Hepatocyte (in vitro differentiated cells): ENCODE measurements at regions not wholly inside any gene's neighbourhood (a gene's known extent, or its start where the extent isn't known, plus 50 kb on each side); places are given as distances from the start of the nearest gene placed in this dataset.

Source experiments
- CTCF ChIP-seq: fragments of 200-600 bp; sonication (generic); IDR thresholded peaks from 2 replicates; pipeline ENCODE4 v1.5.1; 2016; ENCODE audit warnings: antibody characterized with exemption, mild to moderate bottlenecking; ENCODE audit not compliant: poor library complexity
- EZH2 ChIP-seq: fragments of 200-600 bp; sonication (generic); IDR thresholded peaks from 2 replicates; pipeline ENCODE4 v1.6.1; 2016; ENCODE audit warnings: antibody characterized with exemption, mild to moderate bottlenecking, borderline replicate concordance
- EZH2phosphoT487 ChIP-seq: fragments of 200-600 bp; sonication (generic); IDR thresholded peaks from one replicate; pipeline ENCODE4 v1.6.1; 2018; ENCODE audit warnings: antibody characterized with exemption, mild to moderate bottlenecking, low read depth, moderate library complexity; ENCODE audit not compliant: unreplicated experiment, severe bottlenecking

GRCh38 chr2:234386971-234387370 lies 109.9 kb downstream of the ARL4C start:
- TF ChIP-seq CTCF, result no peak
- TF ChIP-seq EZH2, result no peak
- no peak for TF ChIP-seq EZH2phosphoT487
